Loucy (cell line): ENCODE measurements at regions not wholly inside any gene's neighbourhood (a gene's known extent, or its start where the extent isn't known, plus 50 kb on each side); places are given as distances from the start of the nearest gene placed in this dataset.
A peak's percentile ranks its signal among the peaks of the same experiment; 100 is the strongest.

Experiments
- H2AFZ ChIP-seq: fragments of 200-600 bp; sonication (generic); 2 replicates; pipeline ENCODE4 v1.6.0; 2016; ENCODE audit warnings: antibody characterized with exemption, mild to moderate bottlenecking, low read length, moderate library complexity
- H3F3A ChIP-seq: fragments of 200-600 bp; 2 replicates; pipeline ENCODE4 v1.6.0; 2016; ENCODE audit warnings: antibody characterized with exemption, low read depth, mild to moderate bottlenecking
- H3K27me3 ChIP-seq: fragments of 200-600 bp; sonication (generic); 2 replicates; pipeline ENCODE4 v1.6.1; 2014; ENCODE audit warnings: low read length, mild to moderate bottlenecking; ENCODE audit not compliant: insufficient read depth, poor library complexity, severe bottlenecking
- H3K36me3 ChIP-seq: fragments of 200-600 bp; sonication (generic); 2 replicates; pipeline ENCODE4 v1.6.1; 2016; ENCODE audit warnings: low read length; ENCODE audit not compliant: insufficient read depth
- H3K4me1 ChIP-seq: fragments of 200-600 bp; sonication (generic); 2 replicates; pipeline ENCODE4 v1.5.1; 2014; ENCODE audit warnings: low read length, mild to moderate bottlenecking; ENCODE audit not compliant: insufficient read depth, poor library complexity, severe bottlenecking
- H3K4me2 ChIP-seq: fragments of 200-600 bp; sonication (generic); 2 replicates; pipeline ENCODE4 v1.6.0; 2014; ENCODE audit warnings: antibody characterized with exemption, low read length, low read depth, mild to moderate bottlenecking; ENCODE audit not compliant: poor library complexity, severe bottlenecking
- H3K4me3 ChIP-seq: fragments of 200-600 bp; sonication (generic); 2 replicates; pipeline ENCODE4 v1.5.1; 2014; ENCODE audit warnings: low read length, mild to moderate bottlenecking, mixed read lengths; ENCODE audit not compliant: poor library complexity, severe bottlenecking
- H3K79me2 ChIP-seq: fragments of 200-600 bp; sonication (generic); 2 replicates; pipeline ENCODE4 v1.6.1; 2014; ENCODE audit warnings: low read length; ENCODE audit not compliant: insufficient read depth
- H3K9ac ChIP-seq: fragments of 200-600 bp; sonication (generic); 2 replicates; pipeline ENCODE4 v1.6.0; 2014; ENCODE audit warnings: mild to moderate bottlenecking, low read depth, low read length, moderate library complexity; ENCODE audit not compliant: poor library complexity, severe bottlenecking
- H3K9me2 ChIP-seq: fragments of 200-600 bp; sonication (generic); replicated peaks from 2 replicates; pipeline ENCODE4 v1.6.1; 2016; ENCODE audit warnings: low read depth, low read length, mixed read lengths
- H3K9me3 ChIP-seq: fragments of 200-600 bp; sonication (generic); 2 replicates; pipeline ENCODE4 v1.6.1; 2014; ENCODE audit warnings: mild to moderate bottlenecking, antibody characterized with exemption, low read length, low read depth; ENCODE audit not compliant: insufficient read depth
- H4K20me1 ChIP-seq: fragments of 200-600 bp; sonication (generic); 2 replicates; pipeline ENCODE4 v1.6.0; 2014; ENCODE audit warnings: antibody characterized with exemption, low read length, mild to moderate bottlenecking; ENCODE audit not compliant: insufficient read depth, poor library complexity, severe bottlenecking
- CTCF ChIP-seq: fragments of 200-600 bp; sonication (generic); conservative IDR thresholded peaks from 2 replicates; pipeline ENCODE4 v1.5.1; 2014; ENCODE audit warnings: mild to moderate bottlenecking, antibody characterized with exemption, low read length
- EZH2phosphoT487 ChIP-seq: fragments of 200-600 bp; IDR thresholded peaks from 2 replicates; pipeline ENCODE4 v1.6.1; 2018; ENCODE audit warnings: antibody characterized with exemption, mild to moderate bottlenecking, moderate library complexity, borderline replicate concordance

GRCh38 chr10:78249690-78250089, 216.0 kb downstream of the RPS24 start:
- Histone ChIP-seq H3K4me3 (peak overlapping the region; percentile 26), H3F3A (peaks cover 11% of the 10 kb centered on the region; the same call in 1 of the 2 replicates), H4K20me1 (no peaks in the 10 kb centered on the region), H3K4me2 (peak overlapping the region; percentile 64), H2AFZ (no peak overlapping the region), H3K4me1 (peaks cover 73% of the 10 kb centered on the region), H3K36me3 (no peaks in the 10 kb centered on the region), H3K9ac (peak overlapping the region; percentile 71), H3K79me2 (peaks cover 20% of the 10 kb centered on the region), H3K9me2 (no peaks in the 10 kb centered on the region), H3K9me3 (no peaks in the 10 kb centered on the region), H3K27me3 (no peaks in the 10 kb centered on the region)
- no peak for TF ChIP-seq EZH2phosphoT487
- TF ChIP-seq CTCF, result no peak

GRCh38 chr10:78250313-78251015, 216.8 kb downstream of the RPS24 start:
- H3K9me3 ChIP-seq, result no peaks in the 10 kb centered on the region
- peak overlapping the region; percentile 64 for H3K4me2 ChIP-seq
- TF ChIP-seq CTCF, result no peak
- TF ChIP-seq EZH2phosphoT487, result no peak
- H3K36me3 ChIP-seq, result no peaks in the 10 kb centered on the region
- peak overlapping the region; percentile 60 for H3K4me3 ChIP-seq
- H2AFZ ChIP-seq, result no peak overlapping the region
- no peaks in the 10 kb centered on the region for H3K9me2 ChIP-seq
- H3F3A ChIP-seq, result peaks cover 11% of the 10 kb centered on the region; the same call in 1 of the 2 replicates
- peaks cover 80% of the 10 kb centered on the region for H3K4me1 ChIP-seq
- no peaks in the 10 kb centered on the region for H3K27me3 ChIP-seq
- H3K79me2 ChIP-seq, result peaks cover 20% of the 10 kb centered on the region
- peak overlapping the region; percentile 73 for H3K9ac ChIP-seq
- H4K20me1 ChIP-seq, result no peaks in the 10 kb centered on the region

GRCh38 chr10:78251016-78251385, 217.3 kb downstream of the RPS24 start:
- TF ChIP-seq EZH2phosphoT487, result no peak
- no peak for TF ChIP-seq CTCF
- H2AFZ ChIP-seq, result no peak overlapping the region
- H3K4me2 ChIP-seq, result peak overlapping the region; percentile 64
- peaks cover 20% of the 10 kb centered on the region for H3K79me2 ChIP-seq
- peaks cover 86% of the 10 kb centered on the region for H3K4me1 ChIP-seq
- H3F3A ChIP-seq, result peaks cover 11% of the 10 kb centered on the region; the same call in 1 of the 2 replicates
- H3K9me2 ChIP-seq, result no peaks in the 10 kb centered on the region
- peak overlapping the region; percentile 73 for H3K9ac ChIP-seq
- H3K27me3 ChIP-seq, result no peaks in the 10 kb centered on the region
- H3K36me3 ChIP-seq, result no peaks in the 10 kb centered on the region
- peak overlapping the region; percentile 60 for H3K4me3 ChIP-seq
- H4K20me1 ChIP-seq, result no peaks in the 10 kb centered on the region
- no peaks in the 10 kb centered on the region for H3K9me3 ChIP-seq
